Inferior parietal cortex (tissue), 1 donor: ENCODE measurements at regions not wholly inside any gene's neighbourhood (a gene's known extent, or its start where the extent isn't known, plus 50 kb on each side); places are given as distances from the start of the nearest gene placed in this dataset.
"Not testable (repeated sequence)": the region's sequence is repeated elsewhere in the genome, so short reads cannot be mapped to it uniquely, and the experiment has no call there.

Experiments used
- DNase-seq: peaks from one replicate; pipeline ENCODE4 v3.0.0-alpha.2; 2016; ENCODE audit errors: extremely low spot score

GRCh38 chr12:111248236-111249017 lies 120.5 kb downstream of the PHETA1 start:
- DNase-seq, result no peak

GRCh38 chr12:111247083-111247783 lies 121.7 kb downstream of the PHETA1 start:
- no peak for DNase-seq

- no peak for DNase-seq
These were observed 122.4 kb downstream of the PHETA1 start for GRCh38 chr12:111246477-111247011.

- DNase-seq, result no peak
These were observed 123.0 kb downstream of the PHETA1 start for GRCh38 chr12:111245701-111246476.

GRCh38 chr12:111244673-111245072 lies 124.2 kb downstream of the PHETA1 start:
- DNase-seq, result no peak

- not testable (repeated sequence) for DNase-seq
These were observed 126.1 kb downstream of the PHETA1 start for GRCh38 chr12:111242817-111243216.

- DNase-seq, result no peak
These were observed 126.7 kb downstream of the PHETA1 start for GRCh38 chr12:111242184-111242583.

- DNase-seq, result no peak
These were observed 128.5 kb downstream of the PHETA1 start for GRCh38 chr12:111240374-111240773.

- DNase-seq, result no peak
These were observed 129.7 kb downstream of the PHETA1 start for GRCh38 chr12:111239235-111239634.

GRCh38 chr12:111238075-111238734 lies 130.7 kb downstream of the PHETA1 start:
- DNase-seq, result no peak

GRCh38 chr12:111234491-111234890 lies 134.4 kb downstream of the PHETA1 start:
- DNase-seq, result not testable (repeated sequence)

GRCh38 chr12:111233786-111234185 lies 135.1 kb downstream of the PHETA1 start:
- no peak for DNase-seq

GRCh38 chr12:111230649-111231048 lies 138.2 kb downstream of the PHETA1 start:
- no peak for DNase-seq

- no peak for DNase-seq
These were observed 139.8 kb downstream of the PHETA1 start for GRCh38 chr12:111228916-111229666.

GRCh38 chr12:111227476-111228420 lies 141.1 kb downstream of the PHETA1 start:
- DNase-seq, result no peak

- DNase-seq, result no peak
These were observed 142.2 kb downstream of the PHETA1 start for GRCh38 chr12:111226680-111227079.

GRCh38 chr12:111225307-111225706 lies 143.6 kb downstream of the PHETA1 start:
- no peak for DNase-seq

- no peak for DNase-seq
These were observed 144.5 kb downstream of the PHETA1 start for GRCh38 chr12:111224186-111225066.

- no peak for DNase-seq
These were observed 146.4 kb downstream of the PHETA1 start for GRCh38 chr12:111222523-111222922.
